AG04449 (cell line): ENCODE measurements at regions not wholly inside any gene's neighbourhood (a gene's known extent, or its start where the extent isn't known, plus 50 kb on each side); places are given as distances from the start of the nearest gene placed in this dataset.

Experiments
- CTCF ChIA-PET: fragments of 350-600 bp; formaldehyde crosslinking; extraction: SDS; loops from one replicate; lab custom pipeline; 2021; ENCODE audit warnings: antibody characterized with exemption; lab: Yijun Ruan, JAX
- POLR2A ChIA-PET: fragments of 400-600, 350-600 bp; formaldehyde crosslinking; extraction: SDS; loops from one replicate; lab custom pipeline; 2020; ENCODE audit warnings: antibody characterized with exemption, inconsistent platforms; lab: Yijun Ruan, JAX
- DNase-seq: peaks from one replicate; pipeline ENCODE4 v3.0.0-alpha.2; 2010; ENCODE audit warnings: low read depth, low spot score
- H3K4me3 ChIP-seq: 2 replicates; pipeline ENCODE4 v1.5.1; 2011; ENCODE audit warnings: low read depth, mild to moderate bottlenecking, control low read depth, low read length
- TF ChIP-seq, protein P1 (sequence below): IDR thresholded peaks from one replicate; pipeline ENCODE4 v1.5.1; 2011; ENCODE audit warnings: mild to moderate bottlenecking, moderate library complexity, low read length, control low read depth, inconsistent platforms; ENCODE audit not compliant: insufficient read depth; ENCODE audit errors: missing control alignments

DNA sequence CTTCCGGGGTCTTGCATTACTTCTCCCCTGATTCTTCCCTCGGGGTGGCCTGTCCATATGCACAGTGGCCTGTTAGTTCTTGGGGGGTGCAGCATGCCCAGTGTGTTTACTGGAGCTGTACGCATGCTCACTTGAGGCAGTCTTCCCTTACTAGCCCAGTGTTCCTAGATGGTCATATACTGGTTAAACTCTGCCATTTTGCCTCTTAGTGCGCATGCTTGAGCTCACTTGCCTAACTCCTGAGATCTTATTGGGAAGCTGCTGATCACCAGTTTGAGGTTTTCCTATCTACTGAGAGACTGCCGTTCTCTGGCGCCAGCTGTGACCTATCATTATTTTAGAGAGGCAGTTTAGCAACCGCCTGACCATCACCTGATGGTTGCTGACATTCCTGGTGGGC lies 571.2 kb downstream of the ADCYAP1 start:
- TF ChIP-seq, protein P1, sequence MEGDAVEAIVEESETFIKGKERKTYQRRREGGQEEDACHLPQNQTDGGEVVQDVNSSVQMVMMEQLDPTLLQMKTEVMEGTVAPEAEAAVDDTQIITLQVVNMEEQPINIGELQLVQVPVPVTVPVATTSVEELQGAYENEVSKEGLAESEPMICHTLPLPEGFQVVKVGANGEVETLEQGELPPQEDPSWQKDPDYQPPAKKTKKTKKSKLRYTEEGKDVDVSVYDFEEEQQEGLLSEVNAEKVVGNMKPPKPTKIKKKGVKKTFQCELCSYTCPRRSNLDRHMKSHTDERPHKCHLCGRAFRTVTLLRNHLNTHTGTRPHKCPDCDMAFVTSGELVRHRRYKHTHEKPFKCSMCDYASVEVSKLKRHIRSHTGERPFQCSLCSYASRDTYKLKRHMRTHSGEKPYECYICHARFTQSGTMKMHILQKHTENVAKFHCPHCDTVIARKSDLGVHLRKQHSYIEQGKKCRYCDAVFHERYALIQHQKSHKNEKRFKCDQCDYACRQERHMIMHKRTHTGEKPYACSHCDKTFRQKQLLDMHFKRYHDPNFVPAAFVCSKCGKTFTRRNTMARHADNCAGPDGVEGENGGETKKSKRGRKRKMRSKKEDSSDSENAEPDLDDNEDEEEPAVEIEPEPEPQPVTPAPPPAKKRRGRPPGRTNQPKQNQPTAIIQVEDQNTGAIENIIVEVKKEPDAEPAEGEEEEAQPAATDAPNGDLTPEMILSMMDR, result no peak
- CTCF ChIA-PET, result no interaction called here
- H3K4me3 ChIP-seq, result no peak overlapping the region
- DNase-seq, result no peak
- POLR2A ChIA-PET, result no interaction called here

DNA sequence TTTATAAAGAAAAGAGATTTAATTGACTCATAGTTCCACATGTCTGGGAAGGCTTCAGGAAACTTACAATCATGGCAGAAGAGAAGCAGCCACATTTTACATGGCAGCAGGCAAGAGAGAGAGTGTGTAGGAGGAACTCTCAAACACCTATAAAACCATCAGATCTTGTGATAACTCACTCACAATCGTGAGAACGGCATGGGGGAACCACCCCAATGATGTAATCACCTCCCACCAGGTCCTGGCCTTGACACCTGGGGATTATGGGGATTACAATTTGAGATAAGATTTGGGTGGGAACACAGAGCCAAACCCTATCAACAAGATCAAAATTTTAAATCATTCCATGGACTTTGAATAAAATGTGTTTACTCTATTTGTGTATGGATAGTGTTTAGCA lies 575.6 kb downstream of the ADCYAP1 start:
- TF ChIP-seq, protein P1, result no peak
- ChIA-PET POLR2A (no interaction called here), CTCF (no interaction called here)
- no peak for DNase-seq
- no peak overlapping the region for H3K4me3 ChIP-seq

DNA sequence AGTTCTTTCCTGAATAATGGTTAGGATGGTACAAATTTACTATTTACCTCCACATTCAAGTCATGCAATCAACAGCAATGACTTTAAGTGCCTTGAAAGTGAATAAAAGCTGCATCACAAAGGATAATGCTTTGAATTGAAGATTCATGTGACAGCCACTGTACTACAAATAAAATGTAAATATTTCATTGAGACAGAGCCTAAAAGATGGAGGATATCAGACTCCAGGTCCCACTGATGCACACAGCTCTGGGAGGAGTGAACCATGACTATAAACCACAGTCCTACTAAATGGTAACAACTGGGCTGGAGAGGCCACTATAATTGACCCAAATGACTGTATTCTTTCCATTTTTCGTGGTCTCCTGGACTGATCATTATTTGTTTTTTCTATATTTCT lies 576.9 kb downstream of the ADCYAP1 start:
- CTCF ChIA-PET, result no interaction called here
- POLR2A ChIA-PET, result no interaction called here
- DNase-seq, result no peak
- H3K4me3 ChIP-seq, result no peak overlapping the region
- TF ChIP-seq, protein P1, result no peak

DNA sequence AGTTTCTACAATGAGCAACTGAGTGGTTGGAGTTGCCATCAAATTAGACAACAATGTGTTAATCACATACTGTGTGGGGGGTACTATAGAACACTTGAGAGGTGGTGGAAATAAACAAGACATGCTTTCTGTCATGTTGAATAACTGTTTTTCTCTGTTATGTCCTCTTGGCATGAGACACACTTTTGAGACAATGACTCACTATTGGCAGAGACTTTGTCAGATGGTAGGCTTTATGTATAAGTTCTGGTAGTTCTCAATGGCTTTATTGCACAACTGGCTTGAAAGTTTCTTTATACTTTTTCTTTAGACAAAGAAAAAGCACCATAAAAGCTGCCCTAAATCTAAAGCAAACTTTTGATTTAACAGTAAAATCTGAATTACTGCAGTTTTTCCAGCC lies 578.7 kb downstream of the ADCYAP1 start:
- TF ChIP-seq, protein P1, result no peak
- ChIA-PET POLR2A (no interaction called here), CTCF (no interaction called here)
- no peak for DNase-seq
- H3K4me3 ChIP-seq, result no peak overlapping the region

DNA sequence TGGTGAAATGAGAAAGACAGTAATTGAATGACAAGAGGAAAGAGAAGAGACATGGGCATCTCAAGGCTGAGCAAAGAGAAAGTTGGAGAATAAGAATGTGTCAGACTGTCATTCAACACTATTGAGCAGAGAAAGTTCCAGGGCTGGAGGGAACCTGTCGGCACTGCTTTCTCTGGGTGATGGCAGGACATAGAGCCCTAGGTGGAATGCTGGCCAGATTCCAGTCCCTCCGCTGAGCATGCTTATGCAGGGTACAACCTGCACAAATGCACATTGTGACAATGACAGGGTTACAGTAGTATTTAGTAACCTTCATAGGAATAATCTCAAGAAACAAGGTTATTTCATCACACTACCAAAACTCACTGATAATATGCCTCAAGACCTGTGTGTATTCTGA lies 582.8 kb downstream of the ADCYAP1 start:
- CTCF ChIA-PET, result no interaction called here
- H3K4me3 ChIP-seq, result no peak overlapping the region
- no peak for DNase-seq
- POLR2A ChIA-PET, result no interaction called here
- TF ChIP-seq, protein P1, result no peak

DNA sequence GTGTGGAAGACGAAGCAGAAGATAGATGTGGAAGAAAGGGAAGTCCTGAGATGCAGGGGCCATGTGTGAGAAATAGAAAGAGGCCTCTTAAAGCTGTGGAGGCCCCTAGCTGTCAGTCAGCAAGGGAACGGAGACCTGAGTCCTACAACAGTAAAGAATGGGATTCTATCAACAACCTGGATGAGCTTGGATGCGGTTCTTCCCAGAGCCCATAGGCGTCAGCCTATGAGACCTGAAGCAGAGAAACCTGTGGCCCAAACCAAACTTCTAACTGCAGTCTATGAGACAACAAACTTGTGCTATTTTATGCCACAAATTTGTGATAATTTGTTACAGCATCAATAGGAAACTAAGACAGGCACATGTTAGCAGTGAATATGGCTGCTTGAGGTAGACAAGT lies 583.7 kb downstream of the ADCYAP1 start:
- no peak overlapping the region for H3K4me3 ChIP-seq
- TF ChIP-seq, protein P1, result no peak
- ChIA-PET POLR2A (no interaction called here), CTCF (no interaction called here)
- DNase-seq, result no peak
